HK-2 (cell line): ENCODE measurements at regions not wholly inside any gene's neighbourhood (a gene's known extent, or its start where the extent isn't known, plus 50 kb on each side); places are given as distances from the start of the nearest gene placed in this dataset.
"Not testable (repeated sequence)": the region's sequence is repeated elsewhere in the genome, so short reads cannot be mapped to it uniquely, and the experiment has no call there.

Experiments
- DNase-seq: peaks from one replicate; pipeline ENCODE4 v3.0.0-alpha.2; 2018; ENCODE audit not compliant: unreplicated experiment

DNA sequence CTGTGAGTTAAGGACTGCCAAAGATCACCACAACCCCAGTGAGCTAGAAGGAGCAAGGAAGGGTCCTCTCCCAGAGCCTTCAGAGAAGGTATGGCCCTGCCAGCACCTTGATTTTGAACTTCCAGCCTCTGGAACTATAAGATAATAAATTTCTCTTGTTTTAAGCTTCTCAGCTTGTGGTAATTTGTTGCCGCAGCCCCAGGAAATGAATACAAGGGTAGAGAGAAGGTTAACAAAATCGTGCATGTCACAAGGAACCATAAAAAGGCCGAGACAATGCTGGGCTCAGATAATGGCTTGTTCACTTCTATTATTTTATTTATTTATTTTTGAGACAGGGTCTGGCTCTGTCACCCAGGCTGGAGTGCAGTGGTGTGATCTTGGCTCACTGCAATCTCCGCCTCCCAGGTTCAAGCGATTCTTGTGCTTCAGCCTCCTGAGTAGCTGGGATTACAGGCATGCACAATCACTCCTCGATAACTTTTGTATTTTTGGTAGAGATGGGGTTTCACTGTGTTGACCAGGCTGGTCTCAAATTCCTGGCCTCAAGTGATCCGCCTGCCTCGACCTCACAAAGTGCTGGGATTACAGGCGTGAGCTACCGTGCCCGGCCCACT, 71.5 kb downstream of the WSB1 start:
- DNase-seq: not testable (repeated sequence)

GRCh38 chr17:27366437-27366836, 72.5 kb downstream of the WSB1 start:
- no peak for DNase-seq

DNA sequence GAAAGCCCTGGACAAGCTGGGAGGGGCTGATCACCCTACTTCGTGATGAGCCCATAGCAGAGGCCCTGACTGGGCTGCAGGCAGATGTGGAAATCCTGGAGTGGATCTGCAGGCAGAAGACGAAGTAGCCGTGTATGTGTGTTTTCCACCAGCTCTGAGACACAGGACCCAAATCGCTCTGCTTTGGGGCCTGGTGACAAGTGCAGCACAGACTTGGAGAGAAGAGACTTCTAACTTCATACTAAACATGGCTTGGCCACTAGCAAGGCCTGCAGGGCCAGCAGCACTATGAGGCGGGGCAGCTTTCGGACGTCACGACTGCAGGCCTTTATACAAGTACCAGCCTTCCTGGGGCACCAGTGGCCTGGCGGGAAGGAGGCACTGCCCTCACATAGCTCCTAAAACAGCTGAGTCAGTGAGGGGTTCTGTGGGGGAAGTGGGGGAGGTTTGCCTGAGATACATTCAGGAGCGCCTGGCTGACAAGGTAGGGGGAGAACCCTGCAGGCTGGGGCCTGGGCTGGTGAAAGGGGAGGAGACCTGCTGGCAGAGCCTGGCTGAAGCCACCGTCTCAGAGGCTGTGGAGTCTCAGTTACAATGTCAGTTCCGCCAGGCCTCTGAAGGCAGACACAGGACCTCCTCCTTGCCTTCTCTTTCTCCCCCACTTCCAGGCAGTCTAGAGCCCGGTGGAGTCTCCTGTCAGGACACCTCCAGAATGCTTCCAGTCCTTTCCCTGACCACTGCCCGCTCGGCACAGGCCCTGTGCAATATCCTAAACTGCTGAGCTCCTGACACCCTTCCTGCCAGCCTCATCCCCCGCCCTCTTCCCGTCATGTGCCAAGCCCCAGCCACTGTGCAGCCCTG, 73.4 kb downstream of the WSB1 start:
- no peak for DNase-seq

- DNase-seq: no peak
Measured at GRCh38 chr17:27368151-27368795, 74.4 kb downstream of the WSB1 start.

DNA sequence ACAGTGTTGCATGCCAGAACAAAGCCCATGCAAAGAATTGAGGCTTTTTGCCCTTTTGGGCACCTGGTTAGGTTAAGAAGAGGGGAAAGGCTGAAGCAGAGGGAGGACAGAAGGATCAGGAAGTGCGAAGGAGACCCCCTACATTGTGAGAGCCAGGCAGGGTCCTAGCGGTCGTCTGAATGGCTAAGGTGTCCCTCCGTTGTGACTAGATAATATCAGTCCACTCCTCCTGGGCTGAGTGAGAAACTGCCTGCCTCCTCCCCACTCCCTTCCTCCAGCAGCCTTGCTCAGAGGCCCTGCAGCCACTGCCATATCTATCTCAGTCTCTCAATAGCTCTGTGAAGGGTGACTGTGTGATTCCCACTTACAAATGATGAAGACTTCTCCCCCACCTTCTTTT, 75.1 kb downstream of the WSB1 start:
- DNase-seq: no peak

DNA sequence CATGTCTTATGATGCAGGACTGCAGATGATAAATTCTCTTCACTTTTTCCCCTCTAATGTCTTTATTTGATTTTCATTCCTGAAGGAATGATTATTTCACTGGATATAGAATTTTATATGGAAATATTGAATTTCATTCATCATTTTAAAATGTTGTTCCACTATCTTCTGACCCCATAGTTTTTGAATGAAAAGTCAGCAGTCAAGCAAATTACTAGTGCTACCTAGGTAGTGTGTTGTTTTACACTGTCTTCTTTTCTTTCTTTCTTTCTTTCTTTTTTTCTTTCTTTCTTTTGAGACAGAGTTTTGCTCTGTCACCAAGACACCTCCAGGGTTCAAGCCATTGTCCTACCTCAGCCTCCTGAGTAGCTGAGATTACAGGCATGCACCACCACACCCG, 76.9 kb downstream of the WSB1 start:
- no peak for DNase-seq

DNA sequence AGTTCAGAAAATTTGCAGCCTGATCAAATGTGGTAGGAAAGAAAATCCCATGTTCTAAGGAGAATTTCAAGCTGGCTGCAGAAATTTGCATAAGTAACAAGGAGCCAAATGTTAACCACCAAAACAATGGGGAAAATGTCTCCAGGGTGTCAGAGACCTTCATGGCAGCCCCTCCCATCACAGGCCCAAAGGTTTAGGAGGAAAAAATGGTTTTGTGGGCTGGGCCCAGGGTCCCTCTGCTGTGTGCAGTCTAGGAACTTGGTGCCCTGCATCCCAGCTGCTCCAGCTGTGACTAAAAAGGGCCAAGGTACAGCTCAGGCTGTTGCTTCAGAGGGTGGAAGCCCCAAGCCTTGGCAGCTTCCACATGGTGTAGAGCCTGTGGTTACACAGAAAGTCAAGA, 79.8 kb downstream of the WSB1 start:
- not testable (repeated sequence) for DNase-seq

- no peak for DNase-seq
Measured at GRCh38 chr17:27376637-27377547, 79.4 kb upstream of the KSR1 start.

DNA sequence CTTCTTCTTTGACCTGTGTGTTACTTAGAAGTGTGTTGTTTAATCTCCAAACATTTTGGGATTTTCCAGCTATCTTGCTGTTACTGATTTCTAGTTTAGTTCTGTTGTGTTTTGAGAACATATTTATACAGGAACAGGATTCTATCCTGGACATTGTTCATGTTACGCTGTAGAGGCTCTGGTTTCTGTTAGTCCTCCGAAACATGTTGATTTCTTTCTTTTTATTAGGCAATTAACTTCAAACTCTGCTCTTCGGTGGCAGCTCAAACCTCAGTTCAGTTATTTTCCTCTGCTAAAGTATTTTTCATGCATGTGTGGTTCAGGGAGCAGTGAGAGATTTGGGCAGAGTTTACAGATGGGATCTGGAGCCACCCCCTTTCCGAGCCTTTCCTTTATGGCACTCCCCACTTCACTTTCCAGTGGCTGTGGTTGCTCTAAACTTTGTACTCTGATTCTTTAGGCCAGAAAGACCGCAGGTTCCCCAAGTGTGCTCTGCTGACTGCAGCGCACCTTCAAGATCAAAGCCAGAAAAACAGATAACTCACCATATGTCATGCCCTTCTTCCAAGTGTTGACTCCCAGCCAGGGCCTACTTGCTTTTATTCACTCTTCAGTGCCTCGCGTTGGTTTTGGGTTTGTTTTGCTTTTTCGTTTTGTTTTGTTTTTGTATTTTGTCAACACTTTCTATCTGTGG, 77.6 kb upstream of the KSR1 start:
- no peak for DNase-seq

GRCh38 chr17:27379888-27380533, 76.2 kb upstream of the KSR1 start:
- peak; percentile 34 for DNase-seq

- no peak for DNase-seq
Measured at GRCh38 chr17:27380551-27380950, 75.7 kb upstream of the KSR1 start.

DNA sequence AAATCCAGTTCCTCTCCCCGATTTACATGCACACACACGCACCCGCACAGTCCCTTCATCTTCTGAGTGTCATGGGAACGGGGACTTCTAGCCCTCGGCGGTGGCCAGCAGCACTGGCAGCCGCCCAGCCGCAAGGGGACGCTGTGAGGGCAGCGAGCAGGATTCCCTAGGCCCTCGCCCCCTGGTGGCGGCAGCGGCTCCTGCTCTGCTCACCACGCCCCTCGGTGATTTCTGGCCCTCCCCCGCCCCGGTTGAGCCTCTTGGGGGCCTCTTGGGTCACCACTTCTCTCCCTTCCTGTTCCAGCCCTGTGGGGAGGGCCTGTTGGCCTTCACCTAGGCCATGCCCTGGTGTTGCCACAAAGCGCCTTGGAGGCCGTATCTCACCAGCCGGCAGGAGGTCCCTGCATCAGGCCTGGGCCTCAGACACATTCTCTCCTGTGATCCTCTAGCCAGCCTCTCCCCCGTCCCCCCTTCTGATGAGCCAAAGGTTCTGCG, 75.2 kb upstream of the KSR1 start:
- peak; percentile 23 for DNase-seq

DNA sequence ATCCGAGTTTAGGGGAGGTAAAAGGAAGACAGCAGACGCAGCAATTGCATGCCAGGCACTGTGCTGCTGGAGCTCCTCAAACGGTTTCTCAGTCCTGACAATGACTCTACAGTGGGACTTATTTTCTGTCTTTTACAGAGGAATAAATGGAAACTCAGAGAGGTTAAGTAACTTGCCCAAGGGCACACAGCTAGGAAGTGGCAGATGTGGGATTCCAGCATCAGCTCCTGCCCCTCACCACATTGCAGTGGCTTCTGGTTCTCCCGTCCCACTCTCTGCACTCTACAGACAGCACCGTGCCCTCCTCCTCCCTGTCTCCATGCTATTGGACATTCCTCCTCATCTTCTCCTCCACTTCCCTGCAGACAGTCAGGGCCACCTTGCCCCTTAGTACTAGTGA, 74.2 kb upstream of the KSR1 start:
- no peak for DNase-seq

DNA sequence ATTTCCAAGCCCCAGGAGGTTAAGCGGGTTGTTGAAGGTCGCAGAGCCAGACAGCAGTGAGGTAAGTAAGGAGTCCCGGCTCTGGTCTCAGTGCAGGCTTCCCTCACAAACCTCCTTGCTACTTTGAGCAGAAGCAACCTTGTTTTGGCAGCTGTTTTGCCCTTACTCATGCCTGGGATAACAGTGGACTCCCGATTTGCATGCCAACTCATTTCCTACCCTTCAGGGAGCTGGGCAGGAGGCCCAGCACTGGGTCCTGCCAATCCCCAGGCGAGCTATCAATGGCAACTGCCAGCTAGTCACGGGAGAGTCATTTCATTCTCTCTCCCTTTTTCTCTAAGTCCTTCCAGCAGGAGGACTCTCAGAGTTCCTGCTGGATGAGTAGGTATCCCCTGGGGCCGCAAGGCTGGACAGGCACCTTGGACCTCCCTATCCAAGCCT, 72.0 kb upstream of the KSR1 start:
- peak; percentile 39 for DNase-seq

DNA sequence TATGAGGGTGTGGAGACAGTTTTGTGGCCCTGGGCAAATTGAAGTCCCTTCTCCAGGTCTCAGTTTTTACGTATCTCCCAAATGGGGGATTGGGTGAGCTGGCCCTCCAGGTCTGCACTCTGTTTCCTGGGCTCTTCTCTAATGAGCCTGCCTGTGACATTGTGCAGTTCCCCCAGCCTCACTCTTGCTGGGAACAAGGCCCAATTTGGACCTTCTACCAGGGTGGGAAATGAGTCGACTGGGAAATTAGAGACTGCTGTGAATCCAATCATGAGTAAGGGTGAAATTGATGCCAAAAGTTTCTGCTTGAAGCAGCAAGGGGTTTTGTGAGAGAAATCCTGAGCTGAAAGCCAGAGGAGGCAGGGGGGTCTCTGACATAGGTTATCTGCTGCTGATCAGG, 71.5 kb upstream of the KSR1 start:
- DNase-seq: no peak

GRCh38 chr17:27385626-27386025, 70.6 kb upstream of the KSR1 start:
- no peak for DNase-seq

DNA sequence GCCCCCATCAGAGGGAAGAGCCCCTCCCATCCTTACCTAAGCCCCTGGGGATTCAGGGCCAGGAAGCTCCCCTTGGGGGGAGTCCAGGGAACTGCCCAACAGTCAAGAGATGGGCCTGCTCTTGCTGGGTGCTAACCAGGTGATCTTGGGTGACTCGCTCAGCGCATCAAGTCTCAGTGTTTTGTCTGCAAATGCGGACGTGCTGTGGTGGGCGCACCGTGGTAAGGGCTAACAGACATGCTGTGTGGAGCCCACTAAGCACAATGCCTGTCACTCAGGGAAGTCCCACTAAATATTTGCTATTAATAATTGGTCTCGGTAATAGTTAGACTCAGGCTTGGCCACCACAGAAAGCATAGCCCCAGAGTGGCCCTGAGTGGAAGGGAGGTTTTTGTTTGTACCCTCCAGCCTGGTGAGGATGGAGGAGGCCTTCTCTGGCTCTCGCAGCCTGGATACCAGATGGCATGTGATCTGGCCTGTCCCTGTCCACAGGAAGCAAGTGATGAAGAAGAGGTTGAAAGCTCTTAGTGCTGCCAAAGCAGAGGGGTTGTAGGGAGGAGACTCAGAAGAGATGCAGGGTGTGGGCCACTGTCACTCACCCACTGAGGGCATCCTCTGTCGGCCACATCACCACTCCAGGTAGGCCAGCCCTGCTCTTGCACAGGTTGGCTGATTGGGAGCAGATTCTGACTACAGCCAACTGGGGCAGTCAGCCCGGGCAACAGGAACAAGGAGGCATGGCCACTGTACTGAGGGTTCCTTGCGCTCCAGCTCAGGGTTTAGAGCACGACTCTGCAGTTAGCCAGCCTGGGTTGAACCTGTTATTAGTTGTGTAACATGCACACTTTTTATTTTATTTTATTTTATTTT, 69.8 kb upstream of the KSR1 start:
- DNase-seq: no peak

DNA sequence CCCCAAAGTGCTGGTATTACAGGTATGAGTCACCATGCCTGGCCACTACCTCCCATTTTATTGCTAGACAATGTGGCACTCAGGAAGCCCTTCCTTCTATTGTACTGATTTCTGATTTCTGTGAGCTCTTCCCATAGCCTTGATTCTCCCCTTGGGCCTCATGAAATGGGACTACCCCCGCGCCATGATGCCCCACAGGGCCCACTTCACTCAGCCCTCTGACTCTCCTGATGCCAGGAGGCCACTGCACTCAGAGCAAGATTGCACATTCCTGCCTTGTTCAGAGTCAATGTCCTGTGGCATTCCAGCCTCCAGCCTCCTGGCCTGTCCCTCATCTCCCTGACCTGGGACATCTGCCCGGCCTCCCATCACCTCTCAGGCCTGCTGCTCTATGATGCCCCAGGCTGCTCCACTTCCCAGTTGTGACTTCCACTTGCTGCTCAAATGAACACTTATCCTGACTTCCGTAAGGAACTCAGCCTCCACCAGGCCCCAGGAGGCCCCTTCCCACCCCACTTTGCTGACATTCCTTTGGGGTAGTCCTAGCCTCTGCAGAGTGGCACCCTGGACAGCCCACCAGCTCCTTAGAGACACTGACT, 66.6 kb upstream of the KSR1 start:
- DNase-seq: no peak

DNA sequence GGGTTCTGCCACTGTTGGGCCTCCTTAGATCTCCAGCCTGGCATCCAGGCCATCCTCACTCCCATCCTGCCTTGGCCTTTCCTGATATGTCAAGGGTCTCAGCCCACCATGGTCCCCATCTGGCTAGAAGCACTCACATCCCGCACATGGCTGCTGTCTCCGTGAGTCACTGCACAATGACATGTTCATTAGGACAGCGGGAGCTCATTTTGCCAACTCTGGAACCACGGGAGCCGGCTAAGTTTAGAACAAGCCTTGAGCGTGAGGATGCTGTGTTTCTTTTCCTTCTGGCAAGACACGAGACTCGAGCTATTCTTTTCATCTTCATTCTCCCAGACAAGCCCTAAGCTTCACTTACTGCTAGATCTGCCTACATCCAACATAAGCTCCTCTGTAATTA, 65.7 kb upstream of the KSR1 start:
- no peak for DNase-seq
